ENCODE measurements at regions not wholly inside any gene's neighbourhood (a gene's known extent, or its start where the extent isn't known, plus 50 kb on each side); places are given as distances from the start of the nearest gene placed in this dataset.

DNA sequence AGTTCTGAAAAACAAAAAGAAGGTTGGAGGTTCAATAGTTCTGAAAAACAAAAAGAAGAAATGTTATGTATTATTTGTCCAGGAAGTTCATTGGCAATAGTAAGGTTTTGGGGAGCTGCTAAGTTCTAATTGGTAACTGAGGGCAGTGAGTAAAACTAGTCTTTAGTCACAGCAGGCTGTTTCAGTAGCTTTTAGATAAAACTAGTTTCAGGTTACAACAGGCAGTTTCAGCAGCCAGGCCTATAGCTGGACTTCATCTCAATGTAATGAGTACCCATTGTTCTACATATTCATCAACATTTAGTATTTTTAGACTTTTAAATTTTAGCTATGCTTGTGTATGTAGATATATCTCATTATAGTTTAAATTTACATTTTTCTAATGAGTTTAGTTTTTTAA, 639.3 kb downstream of the TOX3 start:
- no peak for DNase-seq (ENCODE audit: low read depth)

DNA sequence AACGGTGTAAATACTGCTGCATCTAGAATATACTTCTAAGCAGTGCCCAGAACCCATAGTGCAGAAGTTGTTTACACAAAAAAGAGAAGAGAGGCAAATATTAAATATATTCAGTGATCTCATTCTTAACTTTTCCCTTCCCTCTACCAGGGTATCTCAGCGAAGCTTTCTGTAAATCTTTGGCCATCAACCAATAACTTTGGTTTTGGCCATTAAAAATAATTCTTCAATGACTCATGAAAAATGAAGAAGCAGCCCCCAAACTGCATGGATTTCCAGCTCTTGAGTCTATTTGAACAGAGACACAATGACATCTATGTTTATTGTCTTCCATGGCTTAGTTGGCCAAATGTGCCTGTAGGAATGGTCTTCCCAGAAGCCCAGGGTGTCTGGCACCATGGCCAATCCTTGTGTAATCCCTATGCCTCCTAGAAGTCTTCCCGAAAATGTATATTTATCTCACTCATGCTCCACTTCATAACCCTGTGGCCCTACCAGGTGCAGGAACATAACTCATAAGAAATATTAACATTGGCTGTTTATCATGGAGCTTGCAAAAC, 646.6 kb downstream of the TOX3 start:
- DNase-seq (ENCODE audit: low read depth) = peak; percentile 61

GRCh38 chr16:51898872-51899271, 648.1 kb downstream of the TOX3 start:
- peak; percentile 65 for DNase-seq (ENCODE audit: low read depth)

GRCh38 chr16:51896013-51896412, 650.9 kb downstream of the TOX3 start:
- no peak for DNase-seq (ENCODE audit: low read depth)

DNA sequence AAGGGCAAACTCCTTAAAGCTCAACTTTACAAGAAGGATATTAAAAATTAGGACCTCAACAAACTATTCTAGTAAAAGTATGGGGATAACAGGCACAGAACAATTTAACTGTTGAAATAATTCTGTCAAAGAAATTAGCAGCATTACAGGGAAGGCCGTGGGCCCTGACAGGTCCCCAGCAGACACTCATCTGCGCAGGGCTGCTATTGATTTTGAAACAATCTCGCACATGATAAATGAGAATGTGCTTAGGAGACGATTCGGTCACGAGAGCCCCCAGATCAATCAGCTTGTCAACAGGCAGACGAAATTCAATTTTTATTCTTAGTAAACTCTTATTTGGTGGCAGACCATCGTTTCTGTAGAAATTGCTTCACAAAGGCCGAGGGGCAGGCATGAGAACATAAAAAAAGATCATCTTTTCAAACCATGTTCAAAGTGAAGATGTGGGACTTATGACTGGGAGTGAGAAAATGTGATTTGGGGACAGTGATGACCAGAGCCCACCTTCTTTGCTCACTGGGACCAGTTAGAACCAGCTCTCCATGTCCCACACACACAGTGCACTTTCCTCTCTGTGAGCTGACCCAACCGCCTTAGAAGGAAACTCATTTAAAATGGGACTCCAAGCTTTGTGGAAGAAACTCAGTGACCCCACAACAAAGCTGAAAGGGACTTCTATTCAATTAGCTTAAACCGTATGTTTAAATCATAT, 654.5 kb downstream of the TOX3 start:
- DNase-seq (ENCODE audit: low read depth) = no peak

DNA sequence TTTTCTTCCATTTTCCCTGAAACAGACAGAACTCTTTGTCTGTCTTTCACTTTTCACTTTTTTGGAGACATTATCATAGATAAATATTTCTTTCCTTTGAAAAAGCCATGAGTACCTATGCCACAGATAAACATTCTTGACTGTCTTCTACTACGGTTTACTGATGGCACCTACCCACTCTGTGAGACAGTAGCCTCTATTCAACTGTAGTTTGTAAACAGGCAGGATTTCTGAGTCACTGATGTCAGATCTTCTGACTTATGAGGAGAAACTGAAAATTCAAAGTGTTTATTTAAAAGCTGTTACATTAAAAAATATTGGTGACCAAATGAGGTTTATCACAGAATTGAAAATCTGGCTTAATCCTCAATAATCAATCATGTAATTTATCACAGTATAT, 658.4 kb downstream of the TOX3 start:
- DNase-seq (ENCODE audit: low read depth) = peak; percentile 35

- peak; percentile 80 for DNase-seq (ENCODE audit: low read depth)
Observed at GRCh38 chr16:51888016-51888415, 658.9 kb downstream of the TOX3 start.

DNA sequence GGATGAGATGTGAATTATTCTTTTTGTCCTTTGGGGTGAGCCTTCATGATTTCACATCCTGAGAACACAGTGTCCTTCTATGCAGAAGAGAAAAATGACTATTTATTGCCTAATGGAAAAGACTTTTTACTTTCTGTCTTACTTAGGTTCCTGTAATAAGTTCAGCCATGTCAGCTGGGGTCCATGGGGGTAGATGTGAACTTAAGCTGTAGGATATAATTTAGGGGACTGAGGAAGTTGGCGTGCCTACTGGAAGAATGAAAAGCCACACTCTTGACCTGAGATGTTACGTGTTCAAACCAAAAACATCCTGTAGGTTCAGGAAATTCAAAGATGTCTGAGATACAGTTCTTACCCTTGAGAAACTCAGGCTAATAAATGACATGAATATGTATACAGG, 660.5 kb downstream of the TOX3 start:
- no peak for DNase-seq (ENCODE audit: low read depth)

DNA sequence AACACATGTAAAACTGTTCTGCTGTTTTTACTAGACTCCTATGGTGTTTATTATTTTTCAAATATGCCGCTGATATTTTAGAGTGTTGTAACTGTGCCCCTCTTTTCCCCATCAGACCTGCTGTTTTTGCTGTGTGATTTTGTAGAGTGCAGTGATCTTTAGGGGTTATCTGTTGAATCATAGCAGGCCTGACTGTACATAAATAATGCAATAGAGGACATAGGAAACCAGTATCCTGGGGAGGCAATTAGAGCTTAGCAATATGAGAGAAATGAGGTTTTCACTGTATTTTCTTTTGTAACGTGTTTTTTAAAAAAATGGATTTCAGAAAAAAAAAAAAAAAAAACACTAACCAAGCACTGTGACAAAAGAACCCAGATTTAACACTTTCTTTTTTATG, 662.2 kb downstream of the TOX3 start:
- DNase-seq (ENCODE audit: low read depth) = no peak

DNA sequence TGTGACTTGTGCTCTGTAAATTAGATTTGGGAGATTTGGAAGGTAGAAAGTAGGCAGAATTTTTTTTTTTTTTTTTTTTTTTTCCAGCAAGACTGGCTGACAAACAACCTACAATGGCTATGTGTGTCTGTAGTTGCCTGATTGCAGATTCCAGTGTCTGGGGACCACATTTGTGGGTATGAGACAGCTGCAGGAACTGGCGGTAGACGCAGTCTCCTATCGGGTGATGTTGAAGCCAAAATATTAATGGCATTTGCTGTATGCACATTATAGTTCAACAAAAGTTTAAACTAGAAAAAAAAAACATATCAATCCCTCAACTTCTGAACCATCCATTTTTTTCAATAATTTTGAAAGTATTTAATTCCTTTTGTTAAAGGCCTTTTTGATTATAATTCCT, 665.2 kb downstream of the TOX3 start:
- peak; percentile 17 for DNase-seq (ENCODE audit: low read depth)

GRCh38 chr16:51880776-51881175, 666.2 kb downstream of the TOX3 start:
- peak; percentile 89 for DNase-seq (ENCODE audit: low read depth)

DNA sequence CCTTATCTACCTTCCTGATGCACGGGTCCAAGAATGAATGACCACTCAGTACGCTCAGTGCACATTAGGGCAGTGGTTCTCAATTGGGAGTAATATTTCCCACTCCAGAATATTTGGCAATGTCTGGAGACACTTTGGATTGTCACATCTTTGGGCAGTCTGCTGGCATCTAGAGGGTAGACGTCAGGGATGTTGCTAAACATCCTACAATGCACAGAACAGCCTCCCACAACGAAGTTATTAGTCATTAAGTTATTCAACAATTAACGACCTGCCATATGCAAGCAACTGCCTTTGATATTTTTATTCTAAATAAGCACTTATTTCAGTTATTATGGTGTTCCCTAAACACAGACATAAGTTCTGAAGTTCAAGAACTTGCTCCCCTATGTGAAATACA, 669.3 kb downstream of the TOX3 start:
- DNase-seq (ENCODE audit: low read depth) = no peak

DNA sequence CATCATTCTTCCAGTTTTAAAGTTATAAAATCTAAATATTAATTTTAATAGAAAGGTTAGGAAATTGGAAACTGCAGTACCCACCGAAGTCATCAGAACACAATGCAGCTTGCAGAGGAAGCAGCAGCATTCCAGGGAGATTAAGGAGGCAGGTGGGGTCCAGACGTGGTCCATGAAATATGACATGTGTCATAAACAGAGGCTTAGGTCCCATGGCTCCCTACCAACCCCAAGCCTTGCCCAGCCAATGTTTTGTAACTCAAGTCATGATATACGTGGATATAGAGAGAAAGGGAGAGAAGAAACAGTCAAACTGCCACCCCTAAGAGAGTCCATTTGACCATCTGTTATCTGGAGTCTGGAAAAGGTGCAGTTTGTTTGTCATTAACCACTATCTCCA, 670.0 kb downstream of the TOX3 start:
- peak; percentile 20 for DNase-seq (ENCODE audit: low read depth)

GRCh38 chr16:51876601-51876875, 670.4 kb downstream of the TOX3 start:
- peak; percentile 28 for DNase-seq (ENCODE audit: low read depth)

DNA sequence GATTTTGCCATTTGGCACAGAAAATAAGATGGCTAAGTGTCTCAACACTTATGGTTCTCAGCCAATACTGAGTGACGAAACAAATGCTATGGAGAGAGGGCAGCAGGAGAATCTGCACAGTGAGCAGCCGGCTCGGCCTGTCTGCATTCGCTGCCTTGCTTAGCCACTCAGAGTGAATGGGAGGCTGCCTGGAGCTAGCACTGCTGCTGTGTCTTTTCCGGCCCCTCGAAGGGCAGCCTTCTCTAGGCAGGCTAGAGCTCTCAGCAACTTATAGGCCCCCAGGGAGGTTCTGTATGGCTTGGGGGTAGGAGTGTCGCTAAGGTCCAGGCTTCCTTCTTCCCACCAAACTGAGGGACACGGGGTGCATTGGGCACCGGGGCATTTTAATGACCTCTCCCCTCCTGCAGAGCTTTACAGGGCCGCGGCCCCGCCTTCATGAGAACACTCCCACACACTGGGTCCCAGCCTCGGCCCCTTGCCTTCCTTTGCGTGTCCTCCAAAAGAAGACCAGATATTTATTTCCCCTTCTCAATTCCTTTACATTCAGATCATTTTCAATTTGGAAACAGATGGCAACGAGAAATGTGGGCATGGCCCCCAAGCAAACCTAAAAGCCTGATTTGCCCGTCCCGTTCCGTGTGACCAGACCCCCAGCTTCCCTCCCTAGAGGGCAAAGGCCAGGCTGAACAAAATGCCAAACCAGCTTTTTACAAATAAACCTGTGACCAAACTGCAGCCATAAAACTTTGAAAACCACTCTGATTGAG, 670.9 kb downstream of the TOX3 start:
- DNase-seq (ENCODE audit: low read depth) = no peak

DNA sequence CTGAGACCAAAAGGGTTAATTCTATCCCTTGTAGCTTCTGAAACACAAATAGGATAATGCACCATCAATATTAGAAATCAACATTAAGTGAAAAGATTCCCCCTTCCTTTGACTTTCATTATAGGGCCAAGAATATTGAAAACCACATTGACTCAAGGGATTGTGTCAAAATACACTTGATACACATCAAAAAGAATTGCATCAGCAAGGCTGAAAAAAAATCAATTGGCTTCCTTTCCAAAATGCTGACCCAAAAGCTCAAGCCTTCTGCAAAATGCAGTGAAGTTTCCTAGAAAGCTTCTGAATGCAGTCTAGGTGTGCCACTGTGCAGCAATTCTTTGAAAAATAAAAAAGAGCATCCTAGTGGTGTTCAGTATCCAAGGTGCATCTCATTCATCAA, 674.4 kb downstream of the TOX3 start:
- no peak for DNase-seq (ENCODE audit: low read depth)

- no peak for DNase-seq (ENCODE audit: low read depth)
Observed at GRCh38 chr16:51870296-51870854, 676.6 kb downstream of the TOX3 start.

GRCh38 chr16:51869176-51869575, 677.8 kb downstream of the TOX3 start:
- DNase-seq (ENCODE audit: low read depth) = no peak

DNA sequence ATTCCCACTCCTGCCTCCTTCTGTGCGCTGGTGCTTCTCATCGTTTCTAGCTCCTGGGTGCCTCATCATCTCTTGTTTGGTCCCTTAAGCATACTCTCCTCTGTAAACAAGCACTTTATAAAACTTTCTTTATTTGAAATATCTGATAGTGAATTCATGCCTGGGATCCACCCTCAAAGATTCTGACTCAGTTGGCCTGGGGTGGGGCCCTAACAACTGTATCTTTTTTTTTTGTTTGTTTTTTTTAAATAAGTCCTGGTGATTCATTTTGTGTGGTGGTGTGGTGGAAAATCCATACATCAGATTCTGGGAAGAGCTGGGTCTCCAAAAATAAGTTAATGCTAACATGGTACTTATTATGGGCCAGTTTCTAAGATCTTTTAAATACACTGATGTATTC, 678.3 kb downstream of the TOX3 start:
- no peak for DNase-seq (ENCODE audit: low read depth)

DNA sequence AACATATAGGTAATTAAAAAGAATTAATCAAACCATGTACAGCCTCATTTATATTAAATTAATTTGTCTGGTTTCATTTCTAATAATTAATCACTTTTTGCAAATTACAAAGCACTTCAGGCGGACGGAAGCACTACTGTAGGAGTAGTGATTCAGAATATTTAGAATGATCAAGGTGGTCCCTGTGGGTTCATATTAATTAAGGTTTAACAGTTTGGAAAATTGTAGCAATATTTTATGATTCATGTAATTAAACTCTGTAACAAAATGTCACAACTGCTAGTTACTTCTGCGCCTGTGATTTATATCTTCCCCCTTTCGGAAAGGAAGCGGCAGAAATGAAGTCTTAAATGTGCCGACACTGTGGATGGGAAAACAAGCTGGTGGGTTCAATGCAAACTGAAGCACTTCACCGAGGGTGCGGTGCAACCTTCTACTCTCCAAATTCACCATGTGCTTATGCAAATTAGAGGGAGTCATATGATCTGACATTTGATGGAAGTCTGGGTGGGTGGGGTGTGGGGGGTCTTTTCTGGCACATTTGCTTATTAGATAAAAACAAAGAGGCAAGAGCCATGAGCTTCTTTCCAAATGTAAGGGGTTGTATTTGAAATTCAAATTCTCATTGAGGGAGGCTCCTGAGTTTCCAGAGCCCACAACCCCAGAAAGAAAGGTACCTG, 679.4 kb downstream of the TOX3 start:
- DNase-seq (ENCODE audit: low read depth) = no peak

- no peak for DNase-seq (ENCODE audit: low read depth)
Observed at GRCh38 chr16:51864575-51864974, 682.4 kb downstream of the TOX3 start.

- DNase-seq (ENCODE audit: low read depth) = peak; percentile 82
Observed at GRCh38 chr16:51854401-51854951, 692.5 kb downstream of the TOX3 start.

Data from M059J (cell line).